OCI-LY3 (cell line): ENCODE measurements at regions not wholly inside any gene's neighbourhood (a gene's known extent, or its start where the extent isn't known, plus 50 kb on each side); places are given as distances from the start of the nearest gene placed in this dataset.

ENCODE experiments used
- CTCF ChIP-seq: fragments of 200-600, 300-600 bp; sonication (generic); IDR thresholded peaks from 2 replicates; pipeline ENCODE4 v1.5.1; 2014; ENCODE audit warnings: antibody characterized with exemption, low read length, low read depth
- EZH2phosphoT487 ChIP-seq: fragments of 200-600 bp; shearing (Covaris generic); IDR thresholded peaks from 2 replicates; pipeline ENCODE4 v1.6.1; 2018; ENCODE audit warnings: antibody characterized with exemption, mixed run types, low read depth

- TF ChIP-seq CTCF (no peak), EZH2phosphoT487 (no peak)
These were observed 1312.2 kb upstream of the ACVR2A start for GRCh38 chr2:146532509-146533147.
